MM.1S (cell line): ENCODE measurements at regions not wholly inside any gene's neighbourhood (a gene's known extent, or its start where the extent isn't known, plus 50 kb on each side); places are given as distances from the start of the nearest gene placed in this dataset.

Source experiments
- DNase-seq: peaks from one replicate; pipeline ENCODE4 v3.0.0-alpha.2; 2015
- H2AFZ ChIP-seq: fragments of 300-600 bp; sonication (generic); 2 replicates; pipeline ENCODE4 v1.6.0; 2016; ENCODE audit warnings: antibody characterized with exemption, low read length
- H3F3A ChIP-seq: fragments of 300-600 bp; sonication (generic); 2 replicates; pipeline ENCODE4 v1.6.1; 2016; ENCODE audit warnings: mild to moderate bottlenecking, antibody characterized with exemption, low read length, moderate library complexity, mixed read lengths; ENCODE audit not compliant: insufficient read depth
- H3K27ac ChIP-seq: fragments of 300-600 bp; sonication (generic); 2 replicates; pipeline ENCODE4 v1.5.1; 2016; ENCODE audit warnings: mild to moderate bottlenecking, low read length
- H3K27me3 ChIP-seq: fragments of 300-600 bp; sonication (generic); replicated peaks from 2 replicates; pipeline ENCODE4 v1.6.0; 2016; ENCODE audit warnings: low read length; ENCODE audit not compliant: insufficient read depth
- H3K36me3 ChIP-seq: fragments of 300-600 bp; sonication (generic); replicated peaks from 2 replicates; pipeline ENCODE4 v1.6.1; 2016; ENCODE audit warnings: mild to moderate bottlenecking, low read length, mixed read lengths; ENCODE audit not compliant: insufficient read depth
- H3K4me1 ChIP-seq: fragments of 300-600 bp; sonication (generic); 2 replicates; pipeline ENCODE4 v1.6.1; 2016; ENCODE audit warnings: low read length, mixed read lengths
- H3K4me2 ChIP-seq: fragments of 300-600 bp; sonication (generic); 2 replicates; pipeline ENCODE4 v1.6.0; 2016; ENCODE audit warnings: low read depth, low read length
- H3K4me3 ChIP-seq: fragments of 300-600 bp; sonication (generic); 2 replicates; pipeline ENCODE4 v1.5.1; 2016; ENCODE audit warnings: low read length, mixed read lengths
- H3K79me2 ChIP-seq: fragments of 300-600 bp; sonication (generic); 2 replicates; pipeline ENCODE4 v1.6.1; 2016; ENCODE audit warnings: mixed run types, low read length, mixed read lengths
- H3K9ac ChIP-seq: fragments of 300-600 bp; sonication (generic); 2 replicates; pipeline ENCODE4 v1.6.1; 2016; ENCODE audit warnings: low read length, mixed read lengths
- H3K9me2 ChIP-seq: fragments of 300-600 bp; sonication (generic); replicated peaks from 2 replicates; pipeline ENCODE4 v1.6.1; 2016; ENCODE audit warnings: mild to moderate bottlenecking, low read length, mixed read lengths; ENCODE audit not compliant: insufficient read depth
- H3K9me3 ChIP-seq: fragments of 300-600 bp; sonication (generic); replicated peaks from 2 replicates; pipeline ENCODE4 v1.6.1; 2016; ENCODE audit warnings: mild to moderate bottlenecking, low read length, mixed read lengths; ENCODE audit not compliant: insufficient read depth
- H4K20me1 ChIP-seq: fragments of 300-600 bp; sonication (generic); 2 replicates; pipeline ENCODE4 v1.6.1; 2016; ENCODE audit warnings: mild to moderate bottlenecking, low read length, moderate library complexity, mixed read lengths; ENCODE audit not compliant: insufficient read depth
- EZH2 ChIP-seq: fragments of 300-600 bp; sonication (generic); optimal IDR thresholded peaks from 2 replicates; pipeline ENCODE3; 2017; ENCODE audit warnings: low read depth, mild to moderate bottlenecking, antibody characterized with exemption, low read length, mixed read lengths
- EZH2phosphoT487 ChIP-seq: fragments of 300-600 bp; sonication (generic); IDR thresholded peaks from 2 replicates; pipeline ENCODE4 v1.6.1; 2018; ENCODE audit warnings: antibody characterized with exemption, low read length
- TF ChIP-seq, protein P1 (sequence below): fragments of 300-600 bp; sonication (generic); IDR thresholded peaks from 2 replicates; pipeline ENCODE4 v1.5.1; 2016; ENCODE audit warnings: antibody characterized with exemption, low read length, mixed read lengths

DNA sequence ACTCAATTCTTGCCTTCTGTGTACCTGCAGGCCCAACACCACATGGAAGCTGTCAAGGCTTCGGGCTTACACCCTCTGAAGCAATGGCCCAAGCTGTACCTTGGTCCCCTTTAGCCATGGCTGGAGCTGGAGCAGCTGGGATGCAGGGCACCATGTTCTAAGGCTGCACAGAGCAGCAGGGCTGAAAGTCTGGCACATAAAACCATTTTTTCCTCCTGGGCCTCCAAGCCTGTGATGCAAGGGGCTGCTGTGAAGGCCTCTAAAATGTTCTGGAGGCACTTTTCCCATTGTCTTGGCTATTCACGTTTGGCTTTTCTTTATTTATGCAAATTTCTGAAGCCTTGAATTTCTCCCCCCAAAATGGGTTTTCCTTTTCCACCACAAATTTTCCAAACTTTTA is 102.1 kb upstream of the SLC5A12 start:
- no peak for TF ChIP-seq EZH2
- TF ChIP-seq EZH2phosphoT487: no peak
- TF ChIP-seq, protein P1, sequence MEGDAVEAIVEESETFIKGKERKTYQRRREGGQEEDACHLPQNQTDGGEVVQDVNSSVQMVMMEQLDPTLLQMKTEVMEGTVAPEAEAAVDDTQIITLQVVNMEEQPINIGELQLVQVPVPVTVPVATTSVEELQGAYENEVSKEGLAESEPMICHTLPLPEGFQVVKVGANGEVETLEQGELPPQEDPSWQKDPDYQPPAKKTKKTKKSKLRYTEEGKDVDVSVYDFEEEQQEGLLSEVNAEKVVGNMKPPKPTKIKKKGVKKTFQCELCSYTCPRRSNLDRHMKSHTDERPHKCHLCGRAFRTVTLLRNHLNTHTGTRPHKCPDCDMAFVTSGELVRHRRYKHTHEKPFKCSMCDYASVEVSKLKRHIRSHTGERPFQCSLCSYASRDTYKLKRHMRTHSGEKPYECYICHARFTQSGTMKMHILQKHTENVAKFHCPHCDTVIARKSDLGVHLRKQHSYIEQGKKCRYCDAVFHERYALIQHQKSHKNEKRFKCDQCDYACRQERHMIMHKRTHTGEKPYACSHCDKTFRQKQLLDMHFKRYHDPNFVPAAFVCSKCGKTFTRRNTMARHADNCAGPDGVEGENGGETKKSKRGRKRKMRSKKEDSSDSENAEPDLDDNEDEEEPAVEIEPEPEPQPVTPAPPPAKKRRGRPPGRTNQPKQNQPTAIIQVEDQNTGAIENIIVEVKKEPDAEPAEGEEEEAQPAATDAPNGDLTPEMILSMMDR: no peak
- Histone ChIP-seq H3K79me2 (no peaks in the 10 kb centered on the region), H3K9me2 (no peaks in the 10 kb centered on the region), H3K9ac (no peak overlapping the region), H4K20me1 (no peaks in the 10 kb centered on the region), H3F3A (no peaks in the 10 kb centered on the region), H3K9me3 (no peaks in the 10 kb centered on the region), H3K27me3 (no peaks in the 10 kb centered on the region), H3K36me3 (no peaks in the 10 kb centered on the region), H3K4me2 (no peak overlapping the region), H3K4me1 (no peaks in the 10 kb centered on the region), H2AFZ (no peak overlapping the region), H3K4me3 (no peak overlapping the region), H3K27ac (no peak overlapping the region)
- DNase-seq: no peak

DNA sequence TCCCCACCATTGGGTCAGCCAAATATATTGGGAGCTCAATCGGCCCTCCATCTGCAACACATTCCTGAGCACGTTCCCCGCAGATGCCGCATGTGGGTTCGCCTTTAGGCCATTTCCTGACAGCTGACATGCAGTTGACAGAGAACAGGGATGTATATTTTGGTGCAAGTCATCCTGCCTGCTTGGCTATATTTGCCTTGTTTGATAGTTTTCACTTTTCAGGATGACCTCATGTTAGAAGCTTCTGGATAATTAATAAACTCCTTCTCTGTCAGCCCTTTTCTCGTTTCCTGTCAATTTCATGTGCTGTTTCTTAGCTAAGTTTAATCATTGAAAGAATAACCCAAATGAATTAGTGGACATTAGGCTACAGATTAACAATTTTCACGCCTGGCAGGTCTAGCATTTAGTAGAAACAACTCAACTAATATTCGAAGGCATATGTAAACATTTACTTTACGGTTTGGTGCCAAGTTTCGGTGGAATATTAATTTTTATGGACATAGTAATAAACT is 105.8 kb upstream of the SLC5A12 start:
- DNase-seq: no peak
- Histone ChIP-seq H3F3A (no peaks in the 10 kb centered on the region), H4K20me1 (no peaks in the 10 kb centered on the region), H2AFZ (no peak overlapping the region), H3K4me1 (peaks cover 18% of the 10 kb centered on the region), H3K4me2 (no peak overlapping the region), H3K9ac (no peak overlapping the region), H3K27me3 (no peaks in the 10 kb centered on the region), H3K27ac (no peak overlapping the region), H3K9me2 (no peaks in the 10 kb centered on the region), H3K36me3 (no peaks in the 10 kb centered on the region), H3K4me3 (no peak overlapping the region), H3K9me3 (no peaks in the 10 kb centered on the region), H3K79me2 (no peaks in the 10 kb centered on the region)
- TF ChIP-seq, protein P1: no peak
- TF ChIP-seq EZH2 (no peak), EZH2phosphoT487 (no peak)

DNA sequence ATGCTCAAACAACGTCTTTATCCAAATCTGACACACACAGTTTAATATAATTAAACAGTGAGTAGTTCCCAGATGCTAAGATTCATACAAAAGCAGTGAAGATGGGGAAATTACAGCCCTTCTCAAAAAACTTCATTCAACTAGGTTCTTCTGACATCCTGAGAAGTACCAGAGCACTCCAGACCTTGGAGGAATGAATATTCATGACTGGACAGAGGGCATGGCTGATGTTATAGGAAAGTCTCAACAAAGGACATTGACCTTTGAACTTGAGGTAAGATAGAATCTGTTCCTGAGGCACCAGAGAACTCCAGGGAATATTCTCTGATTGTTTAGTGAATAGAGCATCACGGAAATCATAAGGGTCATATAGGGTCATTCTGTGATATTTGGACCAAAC is 106.4 kb upstream of the SLC5A12 start:
- H3K9me2 ChIP-seq: no peaks in the 10 kb centered on the region
- no peak for DNase-seq
- H2AFZ ChIP-seq: no peak overlapping the region
- H3K4me2 ChIP-seq: no peak overlapping the region
- H3K27me3 ChIP-seq: no peaks in the 10 kb centered on the region
- no peaks in the 10 kb centered on the region for H4K20me1 ChIP-seq
- TF ChIP-seq, protein P1: no peak
- TF ChIP-seq EZH2 (no peak), EZH2phosphoT487 (no peak)
- no peak overlapping the region for H3K9ac ChIP-seq
- H3K79me2 ChIP-seq: no peaks in the 10 kb centered on the region
- H3K4me3 ChIP-seq: no peak overlapping the region
- H3K27ac ChIP-seq: no peak overlapping the region
- peaks cover 18% of the 10 kb centered on the region for H3K4me1 ChIP-seq
- H3K9me3 ChIP-seq: no peaks in the 10 kb centered on the region
- no peaks in the 10 kb centered on the region for H3F3A ChIP-seq
- H3K36me3 ChIP-seq: no peaks in the 10 kb centered on the region
